SW480 (cell line): ENCODE measurements at regions not wholly inside any gene's neighbourhood (a gene's known extent, or its start where the extent isn't known, plus 50 kb on each side); places are given as distances from the start of the nearest gene placed in this dataset.

Experiments
- DNase-seq: peaks from one replicate; pipeline ENCODE4 v3.0.0-alpha.2; 2016; ENCODE audit warnings: low spot score

DNA sequence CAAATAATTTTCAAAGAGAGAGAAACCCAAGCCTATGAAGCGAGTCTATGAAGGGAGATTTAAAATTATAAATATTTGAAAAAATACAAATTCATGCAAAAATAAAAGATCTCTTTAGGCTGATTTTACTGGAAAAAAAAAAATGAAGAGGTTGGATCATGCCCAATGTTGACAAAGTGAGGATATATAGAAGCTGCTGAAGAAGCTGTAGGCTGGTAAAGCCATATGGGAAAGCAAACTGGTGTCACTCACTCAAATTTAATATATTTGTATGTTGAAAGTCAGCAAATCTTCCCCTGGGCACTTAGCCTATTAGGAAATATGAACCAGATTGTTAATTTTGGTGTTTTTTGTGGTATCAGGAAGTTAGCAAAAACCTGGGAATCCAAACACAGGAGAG is 61.8 kb upstream of the BCHE start:
- DNase-seq: no peak

DNA sequence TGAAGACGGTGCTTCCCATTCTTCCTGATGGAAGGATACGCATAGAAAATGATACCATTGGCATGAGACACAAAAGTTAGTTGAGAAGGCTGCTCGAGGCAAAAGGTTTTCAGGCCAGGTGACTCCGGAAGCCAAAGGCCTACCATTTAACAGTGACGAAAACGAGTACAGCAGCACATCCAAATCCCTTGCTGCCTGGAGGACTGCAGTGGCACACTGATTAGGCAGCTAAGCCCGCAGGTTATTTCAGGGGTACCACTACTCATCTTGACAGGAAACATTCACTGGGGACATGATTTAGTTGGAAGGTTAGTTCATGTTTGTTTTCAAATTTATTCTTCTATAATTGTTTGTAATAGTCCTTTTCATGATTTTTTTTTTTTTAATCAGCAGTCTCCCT is 59.9 kb upstream of the BCHE start:
- no peak for DNase-seq

DNA sequence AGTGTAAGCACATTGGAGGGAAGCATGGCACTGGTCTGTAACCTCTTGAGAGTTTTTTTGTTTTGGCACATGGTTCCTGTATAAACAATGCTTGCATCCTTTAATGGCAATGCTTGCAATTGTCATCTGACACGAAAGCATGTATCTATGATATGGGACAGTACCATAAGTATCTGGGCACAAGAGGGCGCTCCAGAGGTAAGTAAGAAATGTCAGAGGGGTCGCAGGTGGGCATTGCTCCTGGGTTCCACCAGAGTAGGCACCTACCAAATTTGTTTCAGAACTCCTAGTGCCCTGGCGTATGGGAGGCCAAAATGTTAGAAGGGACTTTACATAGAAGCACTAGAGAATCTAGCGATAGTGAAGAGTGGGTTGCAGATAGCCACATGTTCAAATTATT is 58.7 kb upstream of the BCHE start:
- DNase-seq: no peak

DNA sequence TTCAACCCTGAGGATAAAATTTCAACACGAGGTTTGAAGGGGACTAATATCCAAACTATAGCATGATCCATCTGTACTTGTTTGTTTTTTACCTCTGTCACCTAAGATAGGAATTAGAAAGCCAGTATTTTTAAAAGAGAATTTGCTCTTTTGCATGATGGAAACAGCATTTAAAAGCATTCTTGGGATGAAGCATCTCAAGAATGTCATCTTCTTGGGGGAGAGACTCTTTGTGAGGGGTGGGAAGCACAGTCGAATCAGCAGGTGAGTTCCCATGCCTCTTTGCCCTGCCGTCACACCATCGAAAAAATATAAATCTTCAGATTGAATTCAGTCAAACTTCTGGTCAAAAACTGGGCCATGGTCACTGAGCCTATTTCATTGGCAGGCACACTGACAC is 55.3 kb upstream of the BCHE start:
- DNase-seq: no peak
